Adrenal gland (tissue), 9 donors: ENCODE measurements at regions not wholly inside any gene's neighbourhood (a gene's known extent, or its start where the extent isn't known, plus 50 kb on each side); places are given as distances from the start of the nearest gene placed in this dataset.

Experiments
- DNase-seq, 7 donors: peaks; one replicate each; pipeline ENCODE4 v3.0.0-alpha.2; 2019 to 2020
- H3K27ac ChIP-seq, 5 donors: fragments of 200-600 bp; sonication (generic) in 4 of 5; 1 replicate in 3 of 5; 2 replicates in 2 of 5; pipeline versions ENCODE4 v1.5.1 to v1.8.0; 2016 to 2020; ENCODE audit warnings: mild to moderate bottlenecking in 1 of 5
- H3K27me3 ChIP-seq: fragments of 200-600 bp; 2 replicates; pipeline ENCODE4 v1.8.0; 2021
- H3K36me3 ChIP-seq, 2 donors: fragments of 200-600 bp; replicated peaks in 1 of 2; 1 replicate in 1 of 2; 2 replicates in 1 of 2; pipeline versions ENCODE4 v1.5.1 to v1.8.0; 2018 to 2022
- H3K4me1 ChIP-seq, 2 donors: fragments of 200-600 bp; replicated peaks in 1 of 2; 1 replicate in 1 of 2; 2 replicates in 1 of 2; pipeline versions ENCODE4 v1.5.1 to v1.8.0; 2018 to 2021
- H3K4me3 ChIP-seq, 4 donors: fragments of 200-600 bp; sonication (generic) in 3 of 4; one replicate each; pipeline ENCODE4 v1.5.1; 2016 to 2018
- H3K9me3 ChIP-seq, 3 donors: fragments of 200-600 bp; sonication (generic) in 1 of 3; replicated peaks in 1 of 3; 1 replicate in 2 of 3; 2 replicates in 1 of 3; pipeline versions ENCODE4 v1.5.1 to v1.8.0; 2016 to 2021
- POLR2A ChIP-seq, 2 donors: fragments of 450-650 bp; IDR thresholded peaks; one replicate each; pipeline ENCODE4 v1.6.1; 2017; ENCODE audit warnings: antibody characterized with exemption in 2 of 2, mild to moderate bottlenecking in 2 of 2, moderate library complexity in 1 of 2
- WGBS, 4 donors: extraction: QIAGEN DNeasy Blood & Tissue Kit in 2 of 4; methylation state at CpG; one replicate each; pipeline versions ENCODE4 v1.1.5 to v1.1.7; 2013 to 2017; 5-methylcytosine and 5-hydroxymethylcytosine counted together
- intact Hi-C, 2 donors: fragments of 100-400 bp; cut with DNase I; formaldehyde crosslinking; loops; one replicate each; pipeline versions ENCODE4 v1.14.1 to v1.15.0; 2022 to 2023
- TF ChIP-seq, protein P1 (sequence below), 6 experiments: fragments of 450-650 bp in 4 of 6; fragments of 200-600 bp in 2 of 6; sonication (generic) in 1 of 6; IDR thresholded peaks; 1 replicate in 5 of 6; 2 replicates in 1 of 6; pipeline versions ENCODE4 v1.5.1 to v1.8.0; 2016 to 2021; ENCODE audit warnings: antibody characterized with exemption in 6 of 6, mild to moderate bottlenecking in 2 of 6, moderate library complexity in 1 of 6
- donor health status: healthy with polysubstance abuse.
- donor health status: Bipolar disorder and iron deficiency.
- donor health status: DM: yes; HTN: yes; CAD: no.
- donor health status: DM: no; HTN: no; CAD: no.
- donor health status: DM: no; HTN: no; CAD: no.

DNA sequence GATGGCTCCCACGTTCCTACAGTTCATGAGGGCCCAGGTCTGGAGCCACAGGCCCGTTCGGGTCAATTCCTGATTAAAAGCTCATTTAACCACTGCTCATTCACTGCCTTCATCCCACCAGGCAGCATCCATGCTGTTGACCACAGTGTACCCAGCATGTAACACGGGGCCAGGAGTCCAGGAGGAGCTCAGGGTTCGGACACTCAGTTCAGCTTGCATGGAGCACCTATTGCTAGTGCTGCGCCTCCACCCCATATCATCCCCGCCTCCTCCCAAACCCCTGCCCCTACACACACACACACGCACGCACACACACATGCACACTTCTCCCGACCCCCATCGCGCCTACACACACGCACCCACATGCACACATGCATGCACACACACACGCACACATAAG, 72.9 kb upstream of the SNTG2 start:
- Histone ChIP-seq H3K4me1 (peaks cover 0 to 4% of the 10 kb centered on the region in 2 donors), H3K36me3 (no peaks in the 10 kb centered on the region)
- WGBS, 4 donors: 92 to 94% (median 93%) methylated on average over 14 of the region's 14 CpGs

DNA sequence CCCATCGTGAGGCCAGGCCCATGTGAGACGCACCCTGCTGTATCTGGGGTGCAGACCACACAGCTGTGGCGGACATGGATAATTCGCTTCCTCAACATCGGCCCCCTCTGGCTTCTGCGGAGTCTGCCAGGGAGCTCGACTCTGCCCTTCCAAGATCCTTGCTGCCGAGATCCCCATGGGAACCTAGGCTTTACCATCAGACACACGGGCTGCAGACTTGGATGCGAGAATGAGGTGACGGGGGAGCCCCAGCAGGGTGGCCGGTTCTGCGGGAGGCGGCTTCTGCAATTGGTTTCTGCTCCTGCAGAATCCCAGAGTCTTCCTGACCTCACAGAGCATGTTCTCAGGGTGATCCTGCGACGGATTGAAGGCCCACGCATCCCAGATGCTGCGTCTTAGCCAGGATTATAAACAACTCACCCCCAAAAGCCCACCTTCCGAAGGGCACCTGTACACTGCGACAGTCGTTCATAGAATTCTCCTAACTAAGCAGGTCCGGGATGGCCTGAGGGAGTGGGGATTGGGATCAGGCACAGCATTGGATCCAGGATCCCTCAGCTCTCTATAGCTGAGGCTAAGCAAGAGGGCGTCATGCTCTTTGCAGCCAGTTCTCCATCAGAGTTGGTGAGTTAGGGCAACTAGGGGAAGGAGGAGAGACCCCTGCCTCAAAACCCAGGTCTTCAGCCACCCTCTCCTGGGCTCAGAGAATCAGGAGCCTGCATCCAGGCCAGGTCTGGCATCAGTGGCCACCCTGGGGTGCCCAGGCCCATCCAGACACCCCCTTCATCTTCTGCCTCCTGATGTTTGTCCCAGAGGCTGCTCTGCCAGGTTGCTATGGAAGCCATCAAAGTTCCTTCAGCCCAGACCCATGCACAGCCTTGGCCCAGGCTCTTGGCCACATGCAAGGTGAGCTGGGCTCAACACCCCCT, 74.7 kb upstream of the SNTG2 start:
- Histone ChIP-seq H3K9me3 (no peaks in the 10 kb centered on the region), H3K4me1 (no peaks in the 10 kb centered on the region), H3K4me3 (no peak overlapping the region), H3K36me3 (no peaks in the 10 kb centered on the region), H3K27ac (no peak overlapping the region), H3K27me3 (no peaks in the 10 kb centered on the region)
- peak in 1 of 7 donors; percentile 23 for DNase-seq
- TF ChIP-seq, protein P1, sequence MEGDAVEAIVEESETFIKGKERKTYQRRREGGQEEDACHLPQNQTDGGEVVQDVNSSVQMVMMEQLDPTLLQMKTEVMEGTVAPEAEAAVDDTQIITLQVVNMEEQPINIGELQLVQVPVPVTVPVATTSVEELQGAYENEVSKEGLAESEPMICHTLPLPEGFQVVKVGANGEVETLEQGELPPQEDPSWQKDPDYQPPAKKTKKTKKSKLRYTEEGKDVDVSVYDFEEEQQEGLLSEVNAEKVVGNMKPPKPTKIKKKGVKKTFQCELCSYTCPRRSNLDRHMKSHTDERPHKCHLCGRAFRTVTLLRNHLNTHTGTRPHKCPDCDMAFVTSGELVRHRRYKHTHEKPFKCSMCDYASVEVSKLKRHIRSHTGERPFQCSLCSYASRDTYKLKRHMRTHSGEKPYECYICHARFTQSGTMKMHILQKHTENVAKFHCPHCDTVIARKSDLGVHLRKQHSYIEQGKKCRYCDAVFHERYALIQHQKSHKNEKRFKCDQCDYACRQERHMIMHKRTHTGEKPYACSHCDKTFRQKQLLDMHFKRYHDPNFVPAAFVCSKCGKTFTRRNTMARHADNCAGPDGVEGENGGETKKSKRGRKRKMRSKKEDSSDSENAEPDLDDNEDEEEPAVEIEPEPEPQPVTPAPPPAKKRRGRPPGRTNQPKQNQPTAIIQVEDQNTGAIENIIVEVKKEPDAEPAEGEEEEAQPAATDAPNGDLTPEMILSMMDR (IDR thresholded peaks at IDR 0.05): no peak
- TF ChIP-seq POLR2A (IDR thresholded peaks at IDR 0.05): no peak
- 91 to 94% (median 93%) methylated on average over 17 to 23 of the region's 23 CpGs for WGBS, 4 donors
- intact Hi-C loops: no loop called here

More for the DNA sequence above, 72.9 kb upstream of the SNTG2 start:
- intact Hi-C loops: no loop called here
- H3K27me3 ChIP-seq: no peaks in the 10 kb centered on the region
- H3K27ac ChIP-seq: no peak overlapping the region
- no peak for TF ChIP-seq POLR2A (IDR thresholded peaks at IDR 0.05)
- TF ChIP-seq, protein P1 (IDR thresholded peaks at IDR 0.05): no peak
- H3K9me3 ChIP-seq: no peaks in the 10 kb centered on the region
- DNase-seq: peak in 1 of 7 donors; percentile 29
- H3K4me3 ChIP-seq: no peak overlapping the region

DNA sequence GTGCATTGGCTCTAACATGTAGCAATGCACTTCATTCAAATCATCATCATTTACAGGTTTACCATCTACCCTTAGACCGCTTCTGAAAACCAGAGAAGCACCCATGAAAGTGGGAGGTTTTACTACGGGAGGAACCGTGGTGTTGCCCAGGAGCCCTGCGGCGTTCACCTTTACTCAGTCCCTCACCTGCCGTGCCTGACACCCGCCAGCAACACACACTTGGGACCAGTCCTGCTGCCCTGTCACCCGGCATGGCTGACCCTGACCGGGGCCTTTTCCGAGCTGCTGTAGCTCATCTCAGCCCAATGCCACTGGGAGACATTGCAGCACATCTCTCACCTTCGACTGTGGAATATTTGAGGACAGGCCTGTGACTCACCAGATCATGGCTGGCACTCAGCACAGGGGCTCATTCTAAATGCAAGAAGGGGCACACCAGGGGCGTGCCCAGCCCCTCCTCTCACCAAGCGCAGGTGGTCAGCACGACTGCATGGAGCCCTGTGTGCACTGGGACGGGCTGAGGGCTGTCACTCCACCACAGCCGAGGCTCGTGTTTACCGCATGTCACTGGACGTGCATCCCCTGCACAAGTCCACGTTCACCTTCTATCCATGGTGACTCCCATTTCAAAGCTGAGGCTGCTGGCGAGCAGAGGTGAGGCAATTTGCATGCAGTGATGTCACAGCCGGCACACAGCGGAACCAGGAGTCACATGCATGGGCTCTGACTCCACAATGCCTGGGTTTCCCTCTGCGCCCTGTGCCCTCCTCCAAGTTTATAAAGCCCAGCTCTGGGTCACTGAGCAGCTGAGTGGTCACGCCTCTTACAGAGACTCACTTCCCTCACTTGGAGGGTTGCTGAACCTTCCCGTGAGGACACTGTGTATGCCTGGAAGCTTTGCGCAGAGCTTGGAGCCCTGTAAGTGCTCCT, 76.7 kb upstream of the SNTG2 start:
- TF ChIP-seq POLR2A (IDR thresholded peaks at IDR 0.05): no peak
- TF ChIP-seq, protein P1 (IDR thresholded peaks at IDR 0.05): no peak
- Histone ChIP-seq H3K27ac (no peak overlapping the region), H3K9me3 (no peaks in the 10 kb centered on the region), H3K4me1 (no peaks in the 10 kb centered on the region), H3K27me3 (no peaks in the 10 kb centered on the region), H3K36me3 (no peaks in the 10 kb centered on the region), H3K4me3 (no peak overlapping the region)
- DNase-seq: peak in 3 of 7 donors; percentile 12 to 43 (median 33)
- intact Hi-C loops: no loop called here
- 73 to 95% (median 81%) methylated on average over 13 to 27 of the region's 27 CpGs for WGBS, 4 donors

DNA sequence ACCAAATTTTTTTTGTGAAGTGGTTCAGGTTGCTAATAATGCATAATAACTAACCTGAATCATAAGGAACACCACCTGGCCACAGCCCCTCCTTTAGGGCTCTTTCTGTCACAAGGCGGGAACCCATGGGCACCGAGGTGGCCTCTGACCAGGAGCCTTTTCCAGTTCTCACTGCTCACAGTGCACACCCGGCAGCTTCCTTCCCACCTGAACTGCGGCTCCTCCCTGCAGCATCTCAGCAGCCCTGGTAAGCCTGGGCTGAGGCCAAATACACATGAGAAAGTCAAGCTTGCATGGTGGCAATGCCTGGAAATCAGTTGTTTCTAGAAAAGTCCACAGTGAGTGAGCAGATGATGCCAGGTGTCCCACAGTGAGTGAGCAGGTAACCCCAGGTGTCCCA, 77.6 kb upstream of the SNTG2 start:
- H3K36me3 ChIP-seq: no peaks in the 10 kb centered on the region
- H3K27ac ChIP-seq: no peak overlapping the region
- H3K4me1 ChIP-seq: no peaks in the 10 kb centered on the region
- intact Hi-C loops: no loop called here
- no peak for DNase-seq
- no peaks in the 10 kb centered on the region for H3K9me3 ChIP-seq
- TF ChIP-seq, protein P1 (IDR thresholded peaks at IDR 0.05): no peak
- no peak for TF ChIP-seq POLR2A (IDR thresholded peaks at IDR 0.05)
- H3K4me3 ChIP-seq: no peak overlapping the region
- WGBS, 4 donors: 78 to 86% (median 85%) methylated on average over 2 to 4 of the region's 4 CpGs
- H3K27me3 ChIP-seq: no peaks in the 10 kb centered on the region
